Retina (tissue), 1 donor: ENCODE measurements at regions not wholly inside any gene's neighbourhood (a gene's known extent, or its start where the extent isn't known, plus 50 kb on each side); places are given as distances from the start of the nearest gene placed in this dataset.
"Not testable (repeated sequence)": the region's sequence is repeated elsewhere in the genome, so short reads cannot be mapped to it uniquely, and the experiment has no call there.

Experiments
- DNase-seq: peaks from one replicate; pipeline ENCODE4 v3.0.0-alpha.2; 2016

DNA sequence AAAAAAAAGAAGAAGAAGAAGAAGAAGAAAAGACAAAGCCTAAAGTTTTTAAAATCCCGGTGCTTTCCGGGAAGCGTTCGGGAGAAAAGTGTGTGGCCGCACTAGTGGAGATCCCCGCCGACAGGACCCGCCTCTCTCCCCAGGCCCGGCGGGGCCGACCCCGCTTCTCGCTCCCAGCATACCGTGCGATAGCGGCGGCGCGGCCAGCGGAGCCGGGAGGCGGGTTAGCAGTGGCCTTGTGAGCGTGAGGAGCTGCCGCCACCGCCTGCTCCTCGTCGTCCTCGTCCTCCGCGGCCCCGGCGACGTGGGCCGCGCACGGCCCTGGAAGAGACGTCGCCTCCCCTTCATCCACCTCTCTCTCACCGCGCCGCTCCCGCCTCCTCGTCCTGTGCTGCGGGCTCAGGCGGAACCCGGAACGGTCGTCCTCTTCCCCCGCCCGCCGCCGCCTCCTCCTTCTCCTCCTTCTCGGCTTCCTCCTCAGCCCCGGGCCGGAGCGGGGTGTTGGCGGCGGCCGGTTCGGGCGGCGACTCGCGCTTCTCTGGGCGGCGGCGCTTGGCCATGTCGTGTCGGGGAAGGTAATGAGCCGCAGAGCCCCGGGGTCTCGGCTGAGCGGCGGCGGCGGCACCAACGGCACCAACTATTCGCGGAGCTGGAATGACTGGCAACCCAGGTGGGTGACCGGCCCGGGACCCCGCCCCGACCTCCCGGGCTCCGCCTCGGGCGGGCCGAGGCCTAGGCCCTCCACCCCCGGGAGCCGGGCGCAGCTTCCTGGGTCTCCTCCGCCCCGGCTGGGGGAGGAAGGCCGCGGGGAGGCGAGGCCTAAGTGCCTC is 62.6 kb upstream of the CDR2 start:
- peak; percentile 93 for DNase-seq

DNA sequence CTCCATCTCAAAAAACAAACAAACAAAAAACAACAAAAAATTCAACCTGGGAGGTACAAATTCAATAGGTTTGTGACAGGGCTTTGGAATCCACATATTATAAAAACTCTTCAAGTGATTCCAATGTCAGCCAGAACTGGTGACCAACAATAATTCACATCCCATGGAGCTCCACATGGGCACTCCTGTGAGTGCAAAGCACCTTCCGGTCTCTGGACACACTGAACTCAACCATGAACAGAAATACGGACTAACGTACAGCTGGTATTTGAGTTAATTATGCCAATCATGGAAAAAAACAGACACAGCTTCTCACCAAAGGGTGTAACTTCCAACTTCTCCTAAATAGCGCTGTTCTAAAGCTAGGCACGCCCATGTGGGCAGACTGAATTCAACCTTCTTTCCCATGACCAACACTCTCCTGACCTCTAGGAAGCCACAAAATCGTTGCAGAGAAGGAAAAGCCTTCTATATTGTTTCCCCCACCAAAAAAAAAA is 62.0 kb upstream of the CDR2 start:
- not testable (repeated sequence) for DNase-seq

DNA sequence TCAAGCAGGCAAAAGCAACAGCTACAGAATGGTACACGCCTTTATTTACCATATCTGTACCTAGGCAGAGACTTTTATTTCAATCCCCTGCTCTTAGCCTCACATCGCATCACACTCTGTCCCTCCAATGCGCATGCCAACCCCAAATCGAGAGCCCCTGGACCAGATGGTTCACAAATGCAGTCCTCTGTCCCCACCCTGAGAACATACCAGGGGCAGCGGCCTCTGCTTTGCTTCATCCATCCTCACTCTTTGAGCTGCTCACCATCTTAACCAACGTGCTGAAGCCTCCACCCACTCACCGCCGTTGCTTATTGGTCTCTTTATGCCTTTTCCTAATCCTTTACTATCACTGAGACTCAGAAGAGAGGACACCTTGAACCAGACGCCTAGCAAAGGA is 56.9 kb upstream of the CDR2 start:
- DNase-seq: not testable (repeated sequence)

DNA sequence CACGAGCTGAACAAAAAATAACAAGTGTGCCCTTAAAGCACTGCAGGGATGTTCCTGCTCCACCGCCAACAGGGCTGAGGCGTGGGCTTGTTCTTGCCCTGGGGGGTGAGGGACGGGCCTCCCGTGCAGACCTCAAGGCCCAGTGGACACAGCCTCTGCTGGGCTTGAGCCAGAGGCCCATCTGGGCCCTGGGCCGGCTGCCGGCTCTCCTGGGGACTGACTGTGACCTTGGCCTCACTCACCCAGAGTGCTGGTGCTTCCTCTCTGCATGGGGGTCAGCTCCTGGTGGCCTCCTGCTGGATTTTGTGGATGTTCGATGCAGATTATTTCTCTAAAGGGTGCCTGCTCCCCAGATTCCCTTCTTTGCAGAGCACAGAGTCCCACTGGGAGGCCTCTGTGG is 54.2 kb upstream of the CDR2 start:
- no peak for DNase-seq

DNA sequence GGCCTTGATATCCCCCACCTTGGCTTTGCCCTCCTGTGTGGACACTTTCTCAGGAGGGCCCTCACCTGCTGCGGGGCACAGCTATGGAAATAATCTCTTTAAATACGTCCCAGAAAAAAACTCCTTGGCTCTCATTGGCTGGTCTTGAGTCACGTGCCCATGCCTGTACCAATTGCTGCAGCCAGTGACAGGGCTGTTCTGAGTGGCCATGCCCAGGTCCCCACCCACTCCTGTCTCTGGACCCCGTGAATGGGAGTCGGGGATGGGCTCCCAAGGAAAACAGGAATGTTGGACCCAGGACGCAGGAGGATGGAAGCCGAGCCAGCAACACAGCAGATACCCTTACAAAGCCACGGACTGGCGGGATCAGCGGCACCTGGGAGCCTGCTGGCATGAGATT is 53.1 kb upstream of the CDR2 start:
- DNase-seq: no peak

DNA sequence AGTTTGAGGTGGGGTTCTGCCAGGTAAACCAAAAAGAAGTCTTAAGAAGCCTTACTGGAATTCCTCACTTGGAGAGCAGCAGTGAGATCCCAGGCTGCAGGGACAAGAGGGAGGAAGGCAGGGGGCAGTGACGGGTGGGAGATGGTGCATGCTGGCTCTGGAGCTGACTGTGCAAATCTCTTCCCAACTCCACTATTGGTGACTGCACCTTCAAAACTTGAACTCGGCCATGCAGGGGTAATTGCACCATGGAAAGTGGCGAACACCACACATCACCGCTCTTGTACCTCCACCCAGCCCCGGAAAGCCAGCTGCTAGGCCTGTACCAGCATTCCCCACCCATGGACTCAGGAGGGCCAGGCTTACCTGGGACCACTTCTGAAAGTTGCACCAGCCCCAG is 51.4 kb upstream of the CDR2 start:
- DNase-seq: no peak

DNA sequence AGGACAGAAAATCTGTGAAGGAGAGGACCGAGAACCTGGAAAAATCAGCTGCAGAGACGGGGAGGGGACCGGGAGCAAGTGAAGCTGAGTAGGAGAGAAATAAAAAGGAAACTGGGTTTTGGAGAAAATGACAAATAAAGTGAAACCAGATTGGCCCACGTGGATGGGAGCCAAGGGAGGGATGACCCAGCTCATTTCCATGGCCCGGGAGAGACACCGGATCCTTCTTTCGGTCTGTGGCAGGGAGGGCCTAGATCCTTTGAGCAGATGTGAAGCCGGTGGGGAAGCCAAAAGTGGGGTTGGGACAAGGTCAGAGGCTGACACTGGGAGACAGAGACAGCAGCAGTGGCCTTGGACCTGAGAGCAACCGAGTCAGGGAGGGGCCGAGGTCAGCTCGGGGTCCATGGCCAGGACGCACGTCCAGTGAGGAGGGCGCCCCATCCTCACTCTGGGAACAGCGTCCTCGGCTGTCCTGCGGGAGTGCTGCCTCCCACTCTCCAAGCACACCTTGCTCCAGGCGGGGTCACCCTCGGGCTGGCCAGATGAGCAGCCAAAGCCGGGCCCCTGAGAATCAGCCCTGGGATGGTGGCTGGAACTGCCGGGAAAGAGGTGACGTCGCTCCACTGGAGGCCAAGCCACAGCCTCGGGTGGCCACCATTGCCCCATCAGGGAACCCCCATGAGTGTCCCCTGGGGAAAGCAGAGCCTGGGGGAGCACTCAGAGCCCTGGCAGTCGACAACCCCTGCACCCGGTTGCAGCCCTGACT is 50.8 kb upstream of the CDR2 start:
- no peak for DNase-seq

DNA sequence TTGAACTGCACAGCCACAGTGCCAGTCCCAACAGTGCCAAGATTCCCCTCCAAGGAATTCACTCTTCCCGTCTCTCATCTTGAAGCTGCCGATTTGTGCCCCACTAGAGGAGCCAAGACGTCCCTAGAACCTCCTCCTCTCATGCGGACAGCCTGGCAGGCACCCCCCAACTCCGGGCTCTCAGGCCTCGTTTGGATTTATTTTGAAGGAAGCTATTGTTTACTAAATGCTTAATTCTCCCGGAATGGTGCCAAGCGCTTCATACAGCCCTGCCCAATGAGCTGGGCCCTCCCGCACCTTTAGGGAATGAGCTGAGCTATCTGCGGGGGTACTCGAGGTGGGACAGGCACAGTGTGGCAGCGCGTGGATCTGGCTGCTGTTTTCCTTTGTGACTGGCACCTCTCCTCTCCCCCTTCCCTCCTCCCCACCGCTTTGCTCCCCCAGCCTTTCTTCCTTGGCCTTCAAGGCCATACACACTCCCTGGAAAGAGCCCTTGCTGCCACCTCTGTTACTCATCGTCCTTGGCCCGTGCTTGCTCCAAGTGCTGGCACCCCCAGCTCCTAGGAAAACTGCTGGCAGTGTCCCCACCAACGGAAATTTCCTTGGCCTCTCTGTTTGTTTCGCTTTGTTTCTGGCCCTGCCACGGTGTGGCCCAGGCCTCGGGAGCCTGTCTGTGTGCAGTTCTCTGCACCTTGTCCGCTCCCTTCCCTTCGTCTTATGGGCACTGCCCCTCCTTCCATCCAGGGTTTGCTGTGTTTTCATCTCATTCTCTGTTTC is 49.9 kb upstream of the CDR2 start:
- DNase-seq: no peak
